H9 (cell line): ENCODE measurements at regions not wholly inside any gene's neighbourhood (a gene's known extent, or its start where the extent isn't known, plus 50 kb on each side); places are given as distances from the start of the nearest gene placed in this dataset.

Experiments
- DNase-seq: peaks from one replicate; pipeline ENCODE4 v3.0.0-alpha.2; 2017
- H2AFZ ChIP-seq: one replicate; pipeline ENCODE4 v1.6.1; 2013; ENCODE audit warnings: mild to moderate bottlenecking, low read length, control low read depth, moderate library complexity
- H2AK5ac ChIP-seq: 2 replicates; pipeline ENCODE4 v1.6.1; 2013; ENCODE audit warnings: low read length, control low read depth, mixed read lengths; ENCODE audit not compliant: insufficient read length
- H2BK120ac ChIP-seq: one replicate; pipeline ENCODE4 v1.6.1; 2013; ENCODE audit warnings: low read depth, mild to moderate bottlenecking, low read length, control low read depth, inconsistent platforms; ENCODE audit not compliant: poor library complexity, severe bottlenecking
- H2BK12ac ChIP-seq: 2 replicates; pipeline ENCODE4 v1.6.1; 2013; ENCODE audit warnings: low read length, control low read depth, mixed read lengths, low read depth; ENCODE audit not compliant: insufficient read length
- H2BK15ac ChIP-seq: 2 replicates; pipeline ENCODE4 v1.6.1; 2013; ENCODE audit warnings: low read depth, low read length, control low read depth
- H2BK20ac ChIP-seq: one replicate; pipeline ENCODE4 v1.6.1; 2013; ENCODE audit warnings: low read depth, mild to moderate bottlenecking, low read length, control low read depth, inconsistent platforms; ENCODE audit not compliant: poor library complexity, severe bottlenecking
- H2BK5ac ChIP-seq: 2 replicates; pipeline ENCODE4 v1.6.1; 2013; ENCODE audit warnings: low read length, control low read depth, mixed read lengths; ENCODE audit not compliant: insufficient read length
- H3K14ac ChIP-seq: 2 replicates; pipeline ENCODE4 v1.6.1; 2013; ENCODE audit warnings: low read length, control low read depth; ENCODE audit not compliant: insufficient read depth
- H3K18ac ChIP-seq: 2 replicates; pipeline ENCODE4 v1.6.1; 2013; ENCODE audit warnings: low read depth, mild to moderate bottlenecking, mixed read lengths, low read length, control low read depth; ENCODE audit not compliant: insufficient read length
- H3K23ac ChIP-seq: 2 replicates; pipeline ENCODE4 v1.6.1; 2013; ENCODE audit warnings: low read length, control low read depth, mixed read lengths, low read depth; ENCODE audit not compliant: insufficient read length
- H3K23me2 ChIP-seq: 2 replicates; pipeline ENCODE4 v1.6.1; 2013; ENCODE audit warnings: low read depth, mild to moderate bottlenecking, mixed read lengths, low read length, control low read depth; ENCODE audit not compliant: insufficient read length, poor library complexity, severe bottlenecking
- H3K27ac ChIP-seq: 2 replicates; pipeline ENCODE4 v1.5.1; 2013; ENCODE audit warnings: low read length, control low read depth, mixed read lengths, low read depth; ENCODE audit not compliant: insufficient read length
- H3K27me3 ChIP-seq: 2 replicates; pipeline ENCODE4 v1.6.1; 2013; ENCODE audit warnings: low read length, control low read depth, inconsistent platforms; ENCODE audit not compliant: insufficient read depth
- H3K4ac ChIP-seq: 2 replicates; pipeline ENCODE4 v1.6.1; 2013; ENCODE audit warnings: low read depth, mild to moderate bottlenecking, control low read depth, inconsistent platforms, low read length, moderate library complexity
- H3K4me1 ChIP-seq: 2 replicates; pipeline ENCODE4 v1.6.1; 2013; ENCODE audit warnings: low read length, control low read depth, inconsistent platforms; ENCODE audit not compliant: insufficient read depth
- H3K4me2 ChIP-seq: 2 replicates; pipeline ENCODE4 v1.6.1; 2013; ENCODE audit warnings: low read length, control low read depth, mixed read lengths; ENCODE audit not compliant: insufficient read length, insufficient read depth
- H3K56ac ChIP-seq: 2 replicates; pipeline ENCODE4 v1.6.1; 2013; ENCODE audit warnings: low read depth, mild to moderate bottlenecking, mixed read lengths, low read length, control low read depth; ENCODE audit not compliant: insufficient read length
- H3K79me1 ChIP-seq: 2 replicates; pipeline ENCODE4 v1.6.1; 2013; ENCODE audit warnings: low read depth, mild to moderate bottlenecking, moderate library complexity, low read length, control low read depth, inconsistent platforms; ENCODE audit not compliant: insufficient read depth, poor library complexity, severe bottlenecking
- H3K79me2 ChIP-seq: 2 replicates; pipeline ENCODE4 v1.6.1; 2013; ENCODE audit warnings: low read length, control low read depth, inconsistent platforms; ENCODE audit not compliant: insufficient read depth
- H3K9ac ChIP-seq: 2 replicates; pipeline ENCODE4 v1.6.1; 2013; ENCODE audit warnings: low read length, control low read depth, mixed read lengths; ENCODE audit not compliant: insufficient read length; ENCODE audit errors: extremely low read depth
- H3K9me3 ChIP-seq: one replicate; pipeline ENCODE4 v1.6.1; 2013; ENCODE audit warnings: low read depth, low read length, inconsistent platforms; ENCODE audit not compliant: control insufficient read depth
- H3T11ph ChIP-seq: one replicate; pipeline ENCODE4 v1.6.1; 2013; ENCODE audit warnings: mild to moderate bottlenecking, low read length, control low read depth, inconsistent platforms
- H4K20me1 ChIP-seq: one replicate; pipeline ENCODE4 v1.6.1; 2013; ENCODE audit not compliant: control insufficient read depth, insufficient read length, insufficient read depth
- H4K5ac ChIP-seq: 2 replicates; pipeline ENCODE4 v1.6.1; 2013; ENCODE audit warnings: low read depth, mild to moderate bottlenecking, mixed read lengths, low read length, control low read depth; ENCODE audit not compliant: insufficient read length
- H4K8ac ChIP-seq: replicated peaks from 2 replicates; pipeline ENCODE4 v1.6.1; 2013; ENCODE audit warnings: low read length, control low read depth, mixed read lengths, low read depth; ENCODE audit not compliant: insufficient read length
- H4K91ac ChIP-seq: 2 replicates; pipeline ENCODE4 v1.6.1; 2013; ENCODE audit warnings: low read depth, mild to moderate bottlenecking, moderate library complexity, mixed read lengths, low read length, control low read depth; ENCODE audit not compliant: insufficient read length
- H3K27ac Mint-ChIP-seq, 3 experiments: 2 replicates in 2 of 3; 3 replicates in 1 of 3; pipeline ENCODE4 v1.8.0; 2020 to 2021; ENCODE audit warnings: mixed read lengths in 3 of 3, mild to moderate bottlenecking in 1 of 3, moderate library complexity in 1 of 3
- H3K27me3 Mint-ChIP-seq: 2 replicates; pipeline ENCODE4 v1.8.0; 2021; ENCODE audit warnings: low read depth, mild to moderate bottlenecking, moderate library complexity, mixed read lengths
- H3K36me3 Mint-ChIP-seq, 3 experiments: 2 replicates in 2 of 3; 3 replicates in 1 of 3; pipeline ENCODE4 v1.8.0; 2020 to 2021; ENCODE audit warnings: low read depth in 3 of 3, mixed read lengths in 3 of 3; ENCODE audit not compliant: insufficient read depth in 1 of 3
- H3K4me1 Mint-ChIP-seq, 2 experiments: 2 replicates each; pipeline ENCODE4 v1.8.0; 2020; ENCODE audit warnings: mixed read lengths in 2 of 2
- H3K4me3 Mint-ChIP-seq, 2 experiments: 2 replicates in 1 of 2; 3 replicates in 1 of 2; pipeline ENCODE4 v1.8.0; 2020 to 2021; ENCODE audit warnings: mild to moderate bottlenecking in 2 of 2, mixed read lengths in 2 of 2, moderate library complexity in 1 of 2
- H3K9me3 Mint-ChIP-seq, 2 experiments: 2 replicates in 1 of 2; 3 replicates in 1 of 2; pipeline ENCODE4 v1.8.0; 2020; ENCODE audit warnings: mild to moderate bottlenecking in 2 of 2, mixed read lengths in 2 of 2, moderate library complexity in 1 of 2
- WGBS: extraction: QIAGEN DNeasy Blood & Tissue Kit; methylation state at CpG from one replicate; pipeline ENCODE4 v1.1.7; 2013; ENCODE audit warnings: missing lambda C conversion rate, low lambda C conversion rate, mixed read lengths; ENCODE audit not compliant: insufficient read length; ENCODE audit errors: extremely low coverage; 5-methylcytosine and 5-hydroxymethylcytosine counted together
- TF ChIP-seq, protein P1 (sequence below): fragments of 200-600 bp; sonication (generic); conservative IDR thresholded peaks from 3 replicates; pipeline ENCODE4 v1.8.0; 2021; ENCODE audit warnings: antibody characterized with exemption, mild to moderate bottlenecking

DNA sequence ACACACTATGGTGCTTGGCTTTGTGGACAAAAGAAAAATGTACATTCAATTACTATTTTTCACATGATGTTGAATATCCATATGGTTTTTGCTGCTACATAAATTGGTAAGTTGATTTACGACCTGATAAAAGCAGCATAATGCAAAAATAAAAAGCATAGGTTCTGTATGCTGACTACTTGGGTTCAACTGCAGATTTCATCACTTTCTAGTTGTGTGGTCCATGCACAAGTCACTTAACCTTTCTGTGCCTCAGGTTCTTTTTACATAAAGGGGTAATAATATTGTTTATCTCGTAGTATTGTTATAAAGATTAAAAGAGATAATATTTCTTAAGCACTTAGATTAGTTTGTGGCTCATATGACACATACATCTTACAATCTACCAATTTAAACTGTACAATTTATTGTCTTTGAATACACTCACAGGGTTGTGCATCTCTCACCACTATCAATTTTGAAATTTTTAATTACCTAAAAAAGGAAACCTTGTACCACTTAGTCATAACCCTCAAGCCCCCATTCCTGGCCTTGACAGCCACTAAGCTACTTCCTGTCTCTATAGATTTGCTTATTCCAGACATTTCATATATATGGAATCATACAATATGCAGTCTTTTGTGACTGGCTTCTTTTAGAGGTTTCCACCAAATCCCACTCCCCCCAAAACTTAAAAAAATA lies 1443.9 kb downstream of the SUCLG1 start:
- H2BK12ac ChIP-seq, result no peak overlapping the region
- TF ChIP-seq, protein P1, sequence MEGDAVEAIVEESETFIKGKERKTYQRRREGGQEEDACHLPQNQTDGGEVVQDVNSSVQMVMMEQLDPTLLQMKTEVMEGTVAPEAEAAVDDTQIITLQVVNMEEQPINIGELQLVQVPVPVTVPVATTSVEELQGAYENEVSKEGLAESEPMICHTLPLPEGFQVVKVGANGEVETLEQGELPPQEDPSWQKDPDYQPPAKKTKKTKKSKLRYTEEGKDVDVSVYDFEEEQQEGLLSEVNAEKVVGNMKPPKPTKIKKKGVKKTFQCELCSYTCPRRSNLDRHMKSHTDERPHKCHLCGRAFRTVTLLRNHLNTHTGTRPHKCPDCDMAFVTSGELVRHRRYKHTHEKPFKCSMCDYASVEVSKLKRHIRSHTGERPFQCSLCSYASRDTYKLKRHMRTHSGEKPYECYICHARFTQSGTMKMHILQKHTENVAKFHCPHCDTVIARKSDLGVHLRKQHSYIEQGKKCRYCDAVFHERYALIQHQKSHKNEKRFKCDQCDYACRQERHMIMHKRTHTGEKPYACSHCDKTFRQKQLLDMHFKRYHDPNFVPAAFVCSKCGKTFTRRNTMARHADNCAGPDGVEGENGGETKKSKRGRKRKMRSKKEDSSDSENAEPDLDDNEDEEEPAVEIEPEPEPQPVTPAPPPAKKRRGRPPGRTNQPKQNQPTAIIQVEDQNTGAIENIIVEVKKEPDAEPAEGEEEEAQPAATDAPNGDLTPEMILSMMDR, result no peak
- no peak overlapping the region for H3K9ac ChIP-seq
- no peak overlapping the region for H2BK20ac ChIP-seq
- no peak overlapping the region for H2AFZ ChIP-seq
- no peak overlapping the region for H3K14ac ChIP-seq
- no peaks in the 10 kb centered on the region for H3K23me2 ChIP-seq
- H4K5ac ChIP-seq, result no peak overlapping the region
- no peak overlapping the region for H4K8ac ChIP-seq
- no peak overlapping the region for H3K27ac ChIP-seq
- no peak overlapping the region for H3K4me2 ChIP-seq
- H2AK5ac ChIP-seq, result no peak overlapping the region
- peaks cover 0 to 2% of the 10 kb centered on the region in 2 experiments; a peak in 2 of 5 replicates for H3K9me3 Mint-ChIP-seq
- DNase-seq, result no peak
- no peaks in the 10 kb centered on the region for H3K4me1 ChIP-seq
- H3K4me1 Mint-ChIP-seq, result peaks cover 0 to 4% of the 10 kb centered on the region in 2 experiments; a peak in 1 of 4 replicates
- no peaks in the 10 kb centered on the region for H4K20me1 ChIP-seq
- no peak overlapping the region for H3K18ac ChIP-seq
- H3K27me3 Mint-ChIP-seq, result no peaks in the 10 kb centered on the region
- no peaks in the 10 kb centered on the region for H3K79me1 ChIP-seq
- no peak overlapping the region for H2BK15ac ChIP-seq
- H3T11ph ChIP-seq, result no peak overlapping the region
- no peaks in the 10 kb centered on the region for H3K27me3 ChIP-seq
- peaks cover 0 to 4% (median 0%) of the 10 kb centered on the region in 3 experiments; a peak in 1 of 7 replicates for H3K36me3 Mint-ChIP-seq
- no peak overlapping the region for H2BK120ac ChIP-seq
- WGBS, result no CpG with 5 or more reads among the region's 2 CpGs
- H3K27ac Mint-ChIP-seq, result no peak overlapping the region
- no peak overlapping the region for H3K4me3 Mint-ChIP-seq
- H4K91ac ChIP-seq, result no peak overlapping the region
- no peak overlapping the region for H3K56ac ChIP-seq
- H2BK5ac ChIP-seq, result no peak overlapping the region
- H3K9me3 ChIP-seq, result no peaks in the 10 kb centered on the region
- H3K4ac ChIP-seq, result no peak overlapping the region
- no peaks in the 10 kb centered on the region for H3K79me2 ChIP-seq
- no peak overlapping the region for H3K23ac ChIP-seq
